NCI-H146 treated with DMSO at 0.1 percent for 48 hours (cell line): ENCODE measurements at regions not wholly inside any gene's neighbourhood (a gene's known extent, or its start where the extent isn't known, plus 50 kb on each side); places are given as distances from the start of the nearest gene placed in this dataset.
A peak's percentile ranks its signal among the peaks of the same experiment; 100 is the strongest.

ENCODE experiments used
- DNase-seq: peaks from one replicate; lab custom pipeline; 2025; ENCODE audit not compliant: unreplicated experiment; lab: John Stamatoyannopoulos, UW

GRCh38 chr4:138670681-138671080, 344.9 kb upstream of the NOCT start:
- DNase-seq: no peak

DNA sequence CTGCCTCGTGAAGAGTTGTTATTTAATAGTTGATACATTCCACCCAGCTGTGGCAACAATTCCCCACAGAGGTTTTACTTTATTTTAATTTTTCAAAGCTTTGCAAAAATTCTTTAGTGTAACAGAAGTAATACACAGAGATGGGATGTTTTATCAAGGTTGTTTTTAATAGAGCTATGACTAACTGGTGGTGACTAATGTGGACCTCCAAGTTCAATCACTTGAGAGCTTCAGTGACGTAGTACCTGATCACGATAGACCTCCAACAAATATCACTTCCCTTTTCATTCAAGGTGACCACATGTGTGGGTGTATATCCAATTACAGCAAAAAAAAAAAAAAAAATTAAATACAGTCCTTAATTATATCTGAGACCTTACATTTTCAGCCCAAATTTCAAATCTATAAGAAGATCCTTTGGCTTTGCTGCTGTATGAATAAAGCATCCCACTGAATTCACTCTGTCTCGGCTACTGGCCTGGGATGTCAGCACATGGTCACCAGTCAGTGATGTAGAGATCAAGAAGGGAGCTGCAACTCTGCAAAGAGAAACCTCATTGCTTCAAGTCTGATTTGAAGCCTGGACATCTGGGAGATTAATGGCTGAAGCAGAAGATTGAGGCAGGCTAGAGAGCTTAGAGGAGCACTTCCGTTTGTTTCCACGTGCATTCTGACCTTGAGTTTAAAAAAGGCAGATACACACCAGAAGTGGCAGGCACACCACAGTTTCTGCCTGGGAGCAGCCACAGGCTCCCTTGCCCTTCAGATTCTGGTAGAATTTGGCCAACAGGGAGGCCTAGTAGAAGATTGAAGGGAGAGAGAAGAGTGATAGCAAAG, 345.9 kb upstream of the NOCT start:
- no peak for DNase-seq

DNA sequence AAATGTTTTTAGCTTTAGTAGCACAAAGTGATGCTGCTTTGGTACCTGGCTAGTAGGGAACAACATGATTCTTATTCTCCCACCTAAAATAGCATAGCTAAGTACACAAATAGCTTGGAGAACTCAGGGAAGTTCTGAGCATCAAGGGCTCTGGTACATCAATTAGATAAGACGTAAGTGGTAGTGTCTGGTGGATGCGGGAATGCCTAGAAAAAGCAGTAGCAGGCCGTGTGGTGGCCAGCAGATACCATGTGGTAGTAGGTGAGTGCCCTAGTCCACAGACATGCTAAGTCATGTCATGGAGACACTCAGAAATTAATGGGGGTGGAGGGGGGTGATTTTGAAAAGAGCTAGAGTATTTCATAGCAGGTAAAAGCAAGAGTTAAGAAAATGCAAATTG, 347.3 kb upstream of the NOCT start:
- DNase-seq: no peak

DNA sequence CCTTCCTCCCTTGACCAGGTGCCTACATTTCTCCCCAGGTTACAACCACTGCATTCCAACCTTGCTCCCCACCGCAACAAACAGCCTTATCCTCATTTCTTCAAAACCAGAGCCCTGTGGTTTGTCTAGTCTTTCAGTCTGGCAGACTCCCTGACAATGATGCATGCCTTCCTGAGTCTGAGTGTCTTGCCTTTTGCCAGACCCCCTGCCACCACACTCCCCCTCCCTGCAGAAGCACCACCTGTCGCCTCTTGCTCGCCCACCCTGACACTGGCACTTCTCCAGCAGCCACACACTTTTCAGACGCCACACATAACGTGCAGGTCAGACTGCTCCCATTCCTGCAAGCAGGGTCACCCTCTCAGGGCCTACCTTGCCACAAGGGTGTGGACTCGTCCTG, 349.2 kb upstream of the NOCT start:
- no peak for DNase-seq

DNA sequence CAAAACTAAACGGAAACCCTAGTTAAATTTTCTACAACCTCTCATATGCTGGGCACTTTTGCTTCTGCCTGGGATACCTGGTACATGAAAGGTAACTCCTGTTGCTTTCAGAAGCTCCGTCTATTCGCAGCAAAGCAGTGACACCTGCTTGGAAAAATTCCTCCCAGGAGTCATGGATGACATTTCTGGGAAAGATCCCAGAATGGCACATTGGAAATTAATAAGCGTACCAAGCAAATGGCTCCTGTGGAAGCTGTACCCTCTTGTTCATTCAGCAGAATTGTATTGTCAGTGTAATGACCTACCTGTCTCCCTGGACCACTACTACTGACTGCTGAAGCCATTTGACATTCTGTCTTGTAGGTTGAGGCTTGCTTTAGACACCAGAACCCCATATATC, 349.7 kb upstream of the NOCT start:
- no peak for DNase-seq

DNA sequence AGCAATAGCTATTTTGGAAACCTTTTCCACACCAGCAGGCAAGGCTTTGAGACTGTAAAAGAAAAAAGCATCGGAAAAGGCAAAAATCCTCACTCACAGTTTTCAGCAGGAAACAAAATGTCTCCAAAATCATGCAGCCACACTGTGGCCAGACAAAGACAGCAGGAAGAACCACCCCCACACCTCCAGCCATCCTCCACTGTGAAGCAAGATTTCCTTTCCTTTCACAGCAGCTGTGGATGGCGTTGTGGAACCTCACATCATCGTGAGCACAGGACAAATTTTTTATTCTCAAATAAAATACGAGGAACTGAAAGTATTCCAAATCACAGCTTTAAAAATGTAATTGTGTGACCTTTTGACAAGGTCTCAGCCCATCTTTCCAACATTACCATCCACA, 351.7 kb upstream of the NOCT start:
- no peak for DNase-seq

DNA sequence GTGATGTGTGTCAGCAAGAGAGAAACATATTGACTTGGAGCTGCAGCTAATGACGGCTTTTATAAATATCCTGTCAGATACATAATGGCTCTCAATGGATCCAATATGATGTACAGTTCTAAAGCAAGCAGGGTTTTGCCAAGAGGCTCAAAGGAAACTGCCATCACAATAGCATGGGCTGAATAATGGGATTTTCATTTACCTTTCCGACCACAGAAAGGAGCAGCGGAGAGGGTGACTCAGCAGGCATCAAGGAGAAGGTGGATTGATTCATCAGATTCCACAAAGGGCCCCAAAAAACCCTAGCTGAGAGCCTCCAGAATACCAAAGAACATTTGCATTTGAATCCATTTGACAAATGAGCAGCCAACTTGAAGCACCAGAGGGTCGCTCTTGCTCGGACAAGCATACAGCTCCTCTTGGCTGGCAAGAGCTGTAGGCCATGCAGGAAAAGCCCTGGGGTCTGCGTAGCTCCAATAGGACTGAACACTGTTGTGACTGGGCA, 355.7 kb upstream of the NOCT start:
- DNase-seq: peak; percentile 23

GRCh38 chr4:138659037-138659811, 356.4 kb upstream of the NOCT start:
- no peak for DNase-seq

DNA sequence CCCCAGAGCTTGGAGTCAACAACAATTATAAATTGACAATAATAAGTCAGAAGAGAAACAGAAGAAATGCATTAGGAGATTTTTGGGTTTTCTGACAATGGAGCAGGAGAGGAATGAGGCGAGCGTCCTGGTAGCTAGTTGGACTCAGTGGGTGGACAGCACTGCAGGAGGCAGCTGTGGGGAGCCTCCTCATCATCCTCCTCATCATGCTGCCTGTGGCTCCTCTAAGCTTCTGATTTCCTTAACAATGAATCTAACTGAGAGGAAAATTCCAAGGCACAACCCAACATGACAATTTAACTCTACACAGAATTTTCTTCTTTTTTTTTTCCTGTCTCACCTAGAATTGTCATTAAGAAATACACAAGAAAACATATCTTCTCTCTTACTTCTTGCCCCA, 357.1 kb upstream of the NOCT start:
- no peak for DNase-seq

- DNase-seq: no peak
These were observed 358.6 kb upstream of the NOCT start for GRCh38 chr4:138656990-138657389.

- DNase-seq: no peak
These were observed 359.6 kb upstream of the NOCT start for GRCh38 chr4:138655985-138656384.

- DNase-seq: no peak
These were observed 360.3 kb upstream of the NOCT start for GRCh38 chr4:138655286-138655685.

GRCh38 chr4:138650929-138651448, 364.6 kb upstream of the NOCT start:
- no peak for DNase-seq

DNA sequence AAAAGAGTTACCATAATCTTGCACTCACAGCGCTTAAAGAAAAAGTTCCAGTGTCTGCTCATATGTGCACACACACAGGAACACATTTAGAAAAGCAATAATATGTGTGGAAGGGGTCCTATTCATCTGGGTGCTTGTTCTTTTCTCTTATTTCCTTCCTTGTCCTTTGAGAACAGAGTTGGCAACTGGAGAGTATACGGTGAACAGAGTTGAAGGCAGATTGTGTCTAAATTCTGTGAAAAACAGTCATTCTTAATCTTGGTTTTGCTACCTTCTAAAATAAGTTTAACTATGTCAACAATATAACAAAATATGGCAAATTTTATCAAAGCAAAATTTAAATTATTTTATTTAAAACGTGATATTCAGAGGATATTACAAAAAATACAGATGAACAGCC, 365.1 kb upstream of the NOCT start:
- no peak for DNase-seq

- no peak for DNase-seq
These were observed 368.1 kb upstream of the NOCT start for GRCh38 chr4:138647433-138647832.

- no peak for DNase-seq
These were observed 369.2 kb upstream of the NOCT start for GRCh38 chr4:138646383-138646782.

- DNase-seq: no peak
These were observed 370.3 kb upstream of the NOCT start for GRCh38 chr4:138645289-138645688.

GRCh38 chr4:138644322-138644721, 371.3 kb upstream of the NOCT start:
- DNase-seq: no peak

GRCh38 chr4:138643827-138644226, 371.8 kb upstream of the NOCT start:
- DNase-seq: no peak

- no peak for DNase-seq
These were observed 376.4 kb upstream of the NOCT start for GRCh38 chr4:138639018-138639741.

DNA sequence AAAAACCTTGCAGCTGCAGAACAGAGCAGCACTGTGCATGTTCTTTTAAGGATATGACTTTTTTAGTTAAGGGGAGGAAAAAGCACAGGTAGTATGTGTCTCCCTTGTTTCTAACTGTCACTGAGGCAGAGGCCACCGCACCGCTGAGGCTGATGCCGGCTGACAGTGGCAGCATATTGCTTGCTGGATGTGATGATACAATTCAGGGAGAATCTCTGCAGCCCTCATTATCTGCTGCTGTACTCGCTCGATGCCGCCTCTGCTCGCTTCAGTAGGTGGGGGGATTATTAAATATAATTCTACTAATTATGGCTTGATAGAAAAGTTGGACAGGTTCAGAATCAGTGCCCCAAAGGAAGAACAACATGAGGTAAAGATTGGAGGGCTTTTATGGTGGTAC, 378.8 kb upstream of the NOCT start:
- DNase-seq: no peak
